ENCODE measurements at regions not wholly inside any gene's neighbourhood (a gene's known extent, or its start where the extent isn't known, plus 50 kb on each side); places are given as distances from the start of the nearest gene placed in this dataset.

- no peak for TF ChIP-seq ATF3 (CRISPR knock-in tag; IDR thresholded peaks at IDR 0.05)
- no peak for TF ChIP-seq ZNF773 (CRISPR knock-in tag; IDR thresholded peaks at IDR 0.05; ENCODE audit: borderline replicate concordance)
- TF ChIP-seq ETV6 (CRISPR knock-in tag; conservative IDR thresholded peaks at IDR 0.05) = no peak
Observed at GRCh38 chr2:21610304-21610703, 486.5 kb downstream of the TDRD15 start.

Measured in HepG2 (cell line).